Activated B cell treated with CpG ODN at 0.5 μM for 24 hours (primary cell): ENCODE measurements at regions not wholly inside any gene's neighbourhood (a gene's known extent, or its start where the extent isn't known, plus 50 kb on each side); places are given as distances from the start of the nearest gene placed in this dataset.

ENCODE experiments used
- ATAC-seq: fragments of 200-7000 bp; cut with Tn5 transposase; one replicate; pipeline ENCODE4 v1.10.0; 2021; ENCODE audit warnings: low read depth, mild to moderate bottlenecking, moderate library complexity
- CTCF ChIA-PET: fragments of 350-600 bp; sonication (Branson Sonifier 250); formaldehyde crosslinking; loops from one replicate; lab custom pipeline; 2021; ENCODE audit warnings: antibody characterized with exemption; lab: Charles Lee
- POLR2A ChIA-PET: fragments of 350-600 bp; sonication (Branson Sonifier 250); formaldehyde crosslinking; loops from one replicate; lab custom pipeline; 2021; ENCODE audit warnings: antibody characterized with exemption; lab: Charles Lee
- DNase-seq: peaks from one replicate; pipeline ENCODE4 v3.0.0; 2022
- H3K27ac Mint-ChIP-seq: one replicate; pipeline ENCODE4 v1.8.0; 2020; ENCODE audit warnings: mixed read lengths
- H3K27me3 Mint-ChIP-seq: one replicate; pipeline ENCODE4 v1.8.0; 2021; ENCODE audit warnings: mixed read lengths
- H3K36me3 Mint-ChIP-seq: one replicate; pipeline ENCODE4 v1.8.0; 2021; ENCODE audit warnings: low read depth, mixed read lengths
- H3K4me1 Mint-ChIP-seq: one replicate; pipeline ENCODE4 v1.8.0; 2021; ENCODE audit warnings: mixed read lengths
- H3K4me3 Mint-ChIP-seq: one replicate; pipeline ENCODE4 v1.8.0; 2020; ENCODE audit warnings: mild to moderate bottlenecking, mixed read lengths
- H3K9me3 Mint-ChIP-seq: one replicate; pipeline ENCODE4 v1.8.0; 2020; ENCODE audit warnings: mixed read lengths
- intact Hi-C: fragments of 100-400 bp; cut with micrococcal nuclease; formaldehyde crosslinking; loops from one replicate; pipeline ENCODE4 v1.15.1; 2024
- TF ChIP-seq, protein P1 (sequence below): fragments of 200-600 bp; IDR thresholded peaks from one replicate; pipeline ENCODE4 v1.8.0; 2022; ENCODE audit warnings: antibody characterized with exemption, mild to moderate bottlenecking

DNA sequence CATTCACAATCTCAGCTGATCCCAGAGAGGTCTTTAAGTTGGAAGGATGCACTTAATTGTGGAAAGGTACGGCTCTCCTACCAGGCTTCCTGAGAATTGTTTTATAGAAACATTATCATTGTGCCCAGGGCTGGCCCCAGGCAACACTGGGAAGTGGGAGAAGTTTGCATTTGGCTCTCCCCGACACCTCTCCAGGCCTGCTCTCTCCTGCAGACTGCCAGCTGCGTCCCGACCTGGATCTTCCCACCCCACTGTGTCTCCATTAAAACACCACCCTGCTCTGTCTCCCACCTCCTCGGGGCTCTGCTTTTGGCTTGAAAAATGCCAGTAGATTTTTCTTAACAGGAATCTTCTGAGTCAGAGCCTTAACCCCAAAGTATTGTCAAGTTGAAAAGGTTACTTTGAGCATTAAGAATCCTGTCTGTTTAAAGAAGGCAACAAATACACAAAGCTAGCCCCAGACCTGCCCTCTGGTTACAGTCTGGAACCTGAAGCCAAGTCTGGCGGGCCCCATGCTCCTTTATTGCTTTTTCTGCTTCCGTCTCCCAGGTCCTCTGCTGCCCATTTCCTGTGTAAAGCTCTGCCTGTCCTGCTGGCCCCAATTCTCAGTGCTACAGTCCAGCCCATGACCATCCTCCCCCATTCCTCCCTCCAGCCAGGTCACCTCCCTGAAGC, 530.2 kb downstream of the SOX6 start:
- ChIA-PET POLR2A (no interaction called here), CTCF (no interaction called here)
- no peak for DNase-seq
- ATAC-seq = no peak
- no peaks in the 10 kb centered on the region for H3K36me3 Mint-ChIP-seq
- H3K4me3 Mint-ChIP-seq = no peak overlapping the region
- no peak overlapping the region for H3K27ac Mint-ChIP-seq
- no peaks in the 10 kb centered on the region for H3K4me1 Mint-ChIP-seq
- TF ChIP-seq, protein P1, sequence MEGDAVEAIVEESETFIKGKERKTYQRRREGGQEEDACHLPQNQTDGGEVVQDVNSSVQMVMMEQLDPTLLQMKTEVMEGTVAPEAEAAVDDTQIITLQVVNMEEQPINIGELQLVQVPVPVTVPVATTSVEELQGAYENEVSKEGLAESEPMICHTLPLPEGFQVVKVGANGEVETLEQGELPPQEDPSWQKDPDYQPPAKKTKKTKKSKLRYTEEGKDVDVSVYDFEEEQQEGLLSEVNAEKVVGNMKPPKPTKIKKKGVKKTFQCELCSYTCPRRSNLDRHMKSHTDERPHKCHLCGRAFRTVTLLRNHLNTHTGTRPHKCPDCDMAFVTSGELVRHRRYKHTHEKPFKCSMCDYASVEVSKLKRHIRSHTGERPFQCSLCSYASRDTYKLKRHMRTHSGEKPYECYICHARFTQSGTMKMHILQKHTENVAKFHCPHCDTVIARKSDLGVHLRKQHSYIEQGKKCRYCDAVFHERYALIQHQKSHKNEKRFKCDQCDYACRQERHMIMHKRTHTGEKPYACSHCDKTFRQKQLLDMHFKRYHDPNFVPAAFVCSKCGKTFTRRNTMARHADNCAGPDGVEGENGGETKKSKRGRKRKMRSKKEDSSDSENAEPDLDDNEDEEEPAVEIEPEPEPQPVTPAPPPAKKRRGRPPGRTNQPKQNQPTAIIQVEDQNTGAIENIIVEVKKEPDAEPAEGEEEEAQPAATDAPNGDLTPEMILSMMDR = no peak
- intact Hi-C loops = no loop called here
- no peaks in the 10 kb centered on the region for H3K9me3 Mint-ChIP-seq
- H3K27me3 Mint-ChIP-seq = peaks cover 3% of the 10 kb centered on the region

DNA sequence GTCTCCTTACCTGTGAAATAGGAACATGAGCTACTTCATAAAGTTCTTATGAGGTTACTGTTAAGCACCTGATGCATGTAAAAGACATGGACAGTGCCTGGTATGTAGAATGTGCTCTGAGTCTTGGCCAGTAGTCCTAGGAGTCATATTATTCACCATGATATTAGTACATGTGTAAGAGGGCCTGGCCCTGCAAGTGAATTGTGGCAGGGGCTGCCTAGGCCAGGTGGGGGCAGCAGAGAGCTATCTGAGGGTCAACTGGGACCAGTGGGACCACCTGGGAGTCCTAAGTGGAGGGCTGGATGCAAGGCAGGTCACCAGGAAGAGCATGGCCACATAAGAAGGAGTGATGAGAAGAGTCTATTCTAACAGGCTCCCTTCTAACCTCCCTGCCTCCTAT, 529.5 kb downstream of the SOX6 start:
- intact Hi-C loops = no loop called here
- no peak for ATAC-seq
- CTCF ChIA-PET = no interaction called here
- TF ChIP-seq, protein P1 = no peak
- Mint-ChIP-seq H3K9me3 (no peaks in the 10 kb centered on the region), H3K27me3 (peaks cover 3% of the 10 kb centered on the region), H3K27ac (no peak overlapping the region), H3K36me3 (no peaks in the 10 kb centered on the region), H3K4me3 (no peak overlapping the region), H3K4me1 (no peaks in the 10 kb centered on the region)
- POLR2A ChIA-PET = no interaction called here
- no peak for DNase-seq

DNA sequence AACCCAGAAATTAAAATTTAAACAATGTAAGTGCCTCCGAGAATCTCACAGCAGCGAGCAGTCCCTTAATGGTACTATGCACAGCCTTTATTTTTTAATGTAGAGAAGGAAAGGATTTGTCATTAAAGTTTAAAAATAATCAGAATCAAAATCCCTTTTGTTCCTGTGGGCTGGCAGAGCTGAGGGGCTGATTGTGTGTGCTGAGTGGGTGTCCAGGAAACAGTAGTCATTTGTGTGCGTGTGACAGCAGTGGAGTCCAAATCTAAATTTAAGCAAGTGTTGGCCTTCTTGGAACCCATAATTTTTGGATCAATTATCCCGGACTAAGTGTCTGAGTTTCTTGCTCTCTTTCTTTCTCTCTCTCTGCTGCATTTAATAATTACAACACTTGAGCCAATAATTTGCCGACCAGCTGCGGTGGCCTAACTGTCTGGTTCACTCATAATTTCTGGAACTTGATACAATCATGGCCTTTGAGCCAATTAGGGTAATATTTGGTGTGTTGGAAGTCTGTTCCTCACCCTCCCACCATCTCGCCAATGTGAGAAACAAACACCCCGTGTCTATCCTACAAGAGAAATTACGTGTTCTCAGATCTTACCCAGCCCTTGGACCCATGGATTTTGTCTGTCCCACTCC, 528.0 kb downstream of the SOX6 start:
- ATAC-seq = no peak
- H3K4me1 Mint-ChIP-seq = no peaks in the 10 kb centered on the region
- no peak overlapping the region for H3K4me3 Mint-ChIP-seq
- peaks cover 3% of the 10 kb centered on the region for H3K27me3 Mint-ChIP-seq
- ChIA-PET POLR2A (no interaction called here), CTCF (interaction anchor here (2.3 kb wide), 1 partner anchor 9 kb away, joined by 9 read pairs; no protein-coding TSS in a partner anchor)
- no peaks in the 10 kb centered on the region for H3K36me3 Mint-ChIP-seq
- no peak overlapping the region for H3K27ac Mint-ChIP-seq
- TF ChIP-seq, protein P1 = no peak
- intact Hi-C loops = no loop called here
- DNase-seq = no peak
- H3K9me3 Mint-ChIP-seq = no peaks in the 10 kb centered on the region

DNA sequence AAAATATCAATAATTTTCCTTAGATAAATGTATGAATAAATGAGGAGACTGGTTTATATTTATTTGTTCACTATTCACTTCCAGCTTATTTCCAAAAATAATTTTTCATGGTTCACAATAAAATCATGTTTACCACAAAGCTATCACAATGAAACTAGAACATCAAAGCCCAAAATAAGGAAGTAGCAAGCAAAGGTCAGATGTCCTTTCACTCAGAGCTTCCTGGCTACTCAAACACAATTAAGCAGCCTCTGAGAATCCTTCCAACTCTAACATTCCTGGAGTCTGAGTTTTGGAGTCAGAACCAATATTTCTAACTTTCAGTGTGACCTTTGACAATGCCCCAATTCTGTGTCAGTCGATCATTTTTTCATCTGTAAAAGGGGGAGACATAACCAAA, 527.0 kb downstream of the SOX6 start:
- CTCF ChIA-PET = interaction anchor here (2.3 kb wide), 1 partner anchor 10 kb away, joined by 9 read pairs; no protein-coding TSS in a partner anchor
- intact Hi-C loops = no loop called here

More for the DNA sequence above, 527.0 kb downstream of the SOX6 start:
- H3K4me3 Mint-ChIP-seq = no peak overlapping the region
- H3K27me3 Mint-ChIP-seq = peaks cover 3% of the 10 kb centered on the region
- TF ChIP-seq, protein P1 = no peak
- H3K27ac Mint-ChIP-seq = no peak overlapping the region
- H3K36me3 Mint-ChIP-seq = no peaks in the 10 kb centered on the region
- POLR2A ChIA-PET = no interaction called here
- DNase-seq (no peak), ATAC-seq (no peak)
- no peaks in the 10 kb centered on the region for H3K4me1 Mint-ChIP-seq
- no peaks in the 10 kb centered on the region for H3K9me3 Mint-ChIP-seq
